ENCODE measurements at regions not wholly inside any gene's neighbourhood (a gene's known extent, or its start where the extent isn't known, plus 50 kb on each side); places are given as distances from the start of the nearest gene placed in this dataset.

GRCh38 chr17:77035526-77035925, 105.2 kb upstream of the SEC14L1 start:
- ChIA-PET POLR2A (no interaction called here), CTCF (interaction anchor here (1.0 kb wide), 1 partner anchor 21 kb away, joined by 3 read pairs; no protein-coding TSS in a partner anchor)
- DNase-seq (ENCODE audit: low read depth, low spot score), result no peak
- no peak overlapping the region for H3K4me3 ChIP-seq (ENCODE audit: low read depth, low read length)
- TF ChIP-seq CTCF (IDR thresholded peaks at IDR 0.05; ENCODE audit: insufficient read depth, low read length, missing control alignments), result no peak

GRCh38 chr17:77036136-77036840, 104.5 kb upstream of the SEC14L1 start:
- no peak for DNase-seq (ENCODE audit: low read depth, low spot score)
- POLR2A ChIA-PET, result no interaction called here
- H3K4me3 ChIP-seq (ENCODE audit: low read depth, low read length), result no peak overlapping the region

GRCh38 chr17:77036841-77037381, 103.9 kb upstream of the SEC14L1 start:
- no peak overlapping the region for H3K4me3 ChIP-seq (ENCODE audit: low read depth, low read length)
- TF ChIP-seq CTCF (IDR thresholded peaks at IDR 0.05; ENCODE audit: insufficient read depth, low read length, missing control alignments), result no peak
- ChIA-PET POLR2A (no interaction called here), CTCF (interaction anchor here (0.9 to 4.0 kb wide), 4 partner anchors 13 to 30 kb away, joined by 3 to 34 read pairs (median 4); no protein-coding TSS in a partner anchor)
- no peak for DNase-seq (ENCODE audit: low read depth, low spot score)

More at GRCh38 chr17:77036136-77036840, 104.5 kb upstream of the SEC14L1 start:
- no peak for TF ChIP-seq CTCF (IDR thresholded peaks at IDR 0.05; ENCODE audit: insufficient read depth, low read length, missing control alignments)
- CTCF ChIA-PET, result interaction anchor here (0.9 to 4.0 kb wide), 4 partner anchors 12 to 30 kb away, joined by 3 to 34 read pairs (median 4); no protein-coding TSS in a partner anchor

GRCh38 chr17:77037943-77038342, 102.8 kb upstream of the SEC14L1 start:
- ChIA-PET POLR2A (interaction anchor here (0.5 kb wide), 1 partner anchor 9 kb away, joined by 3 read pairs; no protein-coding TSS in a partner anchor), CTCF (interaction anchor here (1.3 to 4.0 kb wide), 3 partner anchors 20 to 170 kb away, joined by 3 to 34 read pairs (median 6); partner anchors contain the start of gene MGAT5B)
- no peak for DNase-seq (ENCODE audit: low read depth, low spot score)

GRCh38 chr17:77038884-77039555, 101.7 kb upstream of the SEC14L1 start:
- H3K4me3 ChIP-seq (ENCODE audit: low read depth, low read length), result no peak overlapping the region
- TF ChIP-seq CTCF (IDR thresholded peaks at IDR 0.05; ENCODE audit: insufficient read depth, low read length, missing control alignments), result no peak
- no peak for DNase-seq (ENCODE audit: low read depth, low spot score)
- CTCF ChIA-PET, result interaction anchor here (0.9 to 4.0 kb wide), 2 partner anchors 19 to 171 kb away, joined by 3 to 34 read pairs; partner anchors contain the start of gene MGAT5B
- POLR2A ChIA-PET, result no interaction called here

More at GRCh38 chr17:77037943-77038342, 102.8 kb upstream of the SEC14L1 start:
- no peak for TF ChIP-seq CTCF (IDR thresholded peaks at IDR 0.05; ENCODE audit: insufficient read depth, low read length, missing control alignments)
- H3K4me3 ChIP-seq (ENCODE audit: low read depth, low read length), result no peak overlapping the region

Measured in AG04449 (cell line).